Prostate gland (tissue), 2 donors: ENCODE measurements at regions not wholly inside any gene's neighbourhood (a gene's known extent, or its start where the extent isn't known, plus 50 kb on each side); places are given as distances from the start of the nearest gene placed in this dataset.

Experiments used
- POLR2AphosphoS5 ChIP-seq: sonication (generic); formaldehyde crosslinking; IDR thresholded peaks from one replicate; pipeline ENCODE4 v1.6.1; 2017; ENCODE audit warnings: antibody characterized with exemption
- TF ChIP-seq, protein P1 (sequence below), 4 experiments: fragments of 200-600 bp in 2 of 4; fragments of 450-650 bp in 2 of 4; sonication (generic) in 2 of 4; IDR thresholded peaks; 1 replicate in 3 of 4; 2 replicates in 1 of 4; pipeline ENCODE4 v1.5.1; 2016 to 2019; ENCODE audit warnings: antibody characterized with exemption in 4 of 4, mild to moderate bottlenecking in 2 of 4, moderate library complexity in 2 of 4

DNA sequence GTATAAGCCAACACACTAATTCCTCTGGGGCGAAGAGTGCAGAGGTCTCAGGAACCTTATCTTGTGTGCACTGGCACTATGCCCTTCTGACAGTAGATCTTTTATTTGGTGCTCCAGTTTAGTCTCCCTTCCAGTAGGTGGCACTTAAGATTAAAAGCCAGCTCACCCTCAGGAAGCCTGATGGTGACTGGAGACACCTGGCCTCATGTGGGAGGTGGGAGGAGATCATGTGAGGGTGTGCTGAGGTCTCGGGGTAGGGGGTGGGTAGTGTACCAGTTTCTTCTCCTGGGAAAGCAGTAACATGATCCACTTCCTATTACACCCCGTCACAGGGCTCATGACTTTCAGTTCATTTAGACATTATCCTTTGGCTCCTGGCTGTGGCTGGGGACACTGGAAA is 654.9 kb downstream of the ADCYAP1 start:
- TF ChIP-seq, protein P1, sequence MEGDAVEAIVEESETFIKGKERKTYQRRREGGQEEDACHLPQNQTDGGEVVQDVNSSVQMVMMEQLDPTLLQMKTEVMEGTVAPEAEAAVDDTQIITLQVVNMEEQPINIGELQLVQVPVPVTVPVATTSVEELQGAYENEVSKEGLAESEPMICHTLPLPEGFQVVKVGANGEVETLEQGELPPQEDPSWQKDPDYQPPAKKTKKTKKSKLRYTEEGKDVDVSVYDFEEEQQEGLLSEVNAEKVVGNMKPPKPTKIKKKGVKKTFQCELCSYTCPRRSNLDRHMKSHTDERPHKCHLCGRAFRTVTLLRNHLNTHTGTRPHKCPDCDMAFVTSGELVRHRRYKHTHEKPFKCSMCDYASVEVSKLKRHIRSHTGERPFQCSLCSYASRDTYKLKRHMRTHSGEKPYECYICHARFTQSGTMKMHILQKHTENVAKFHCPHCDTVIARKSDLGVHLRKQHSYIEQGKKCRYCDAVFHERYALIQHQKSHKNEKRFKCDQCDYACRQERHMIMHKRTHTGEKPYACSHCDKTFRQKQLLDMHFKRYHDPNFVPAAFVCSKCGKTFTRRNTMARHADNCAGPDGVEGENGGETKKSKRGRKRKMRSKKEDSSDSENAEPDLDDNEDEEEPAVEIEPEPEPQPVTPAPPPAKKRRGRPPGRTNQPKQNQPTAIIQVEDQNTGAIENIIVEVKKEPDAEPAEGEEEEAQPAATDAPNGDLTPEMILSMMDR (IDR thresholded peaks at IDR 0.05): no peak
- TF ChIP-seq POLR2AphosphoS5: no peak
